Mucosa of descending colon (tissue), 3 donors: ENCODE measurements at regions not wholly inside any gene's neighbourhood (a gene's known extent, or its start where the extent isn't known, plus 50 kb on each side); places are given as distances from the start of the nearest gene placed in this dataset.

Source experiments
- ATAC-seq: fragments of 200-7000 bp; cut with Tn5 transposase; one replicate; pipeline ENCODE4 v1.9.1; 2020; ENCODE audit warnings: mild to moderate bottlenecking, moderate library complexity
- DNase-seq, 3 donors: peaks; one replicate each; pipeline ENCODE4 v3.0.0-alpha.2; 2020
- H3K36me3 ChIP-seq: fragments of 200-600 bp; one replicate; pipeline ENCODE4 v1.8.0; 2021; ENCODE audit warnings: low read depth, mild to moderate bottlenecking
- H3K4me1 ChIP-seq: fragments of 200-600 bp; one replicate; pipeline ENCODE4 v1.8.0; 2021; ENCODE audit warnings: low read depth, mild to moderate bottlenecking
- H3K4me3 ChIP-seq: fragments of 200-600 bp; one replicate; pipeline ENCODE4 v1.8.0; 2021; ENCODE audit warnings: mild to moderate bottlenecking
- H3K9me3 ChIP-seq: fragments of 200-600 bp; one replicate; pipeline ENCODE4 v1.8.0; 2021; ENCODE audit warnings: mild to moderate bottlenecking
- CTCF ChIP-seq: fragments of 200-600 bp; IDR thresholded peaks from one replicate; pipeline ENCODE4 v1.8.0; 2022; ENCODE audit warnings: antibody characterized with exemption, mild to moderate bottlenecking
- intact Hi-C, 2 donors: fragments of 100-400 bp; cut with DNase I in 1 of 2; cut with micrococcal nuclease in 1 of 2; formaldehyde crosslinking; loops; one replicate each; pipeline versions ENCODE4 v1.11.0 to v1.11.1; 2022; cut with DNase I, micrococcal nuclease
- donor health status: DM: no; HTN: no; CAD: no; lungs with moderate emphysema.
- donor health status: DM: no; HTN: no; CAD: no.
- donor health status: DM: no; HTN: yes; CAD: no.

GRCh38 chr12:115172521-115172920 is 488.5 kb upstream of the TBX3 start:
- no peak for TF ChIP-seq CTCF
- Histone ChIP-seq H3K4me1 (no peaks in the 10 kb centered on the region), H3K36me3 (no peaks in the 10 kb centered on the region), H3K4me3 (no peak overlapping the region), H3K9me3 (no peaks in the 10 kb centered on the region)
- DNase-seq (no peak), ATAC-seq (no peak)
- intact Hi-C loops, result no loop called here

- H3K36me3 ChIP-seq, result no peaks in the 10 kb centered on the region
- no peak for DNase-seq
- ATAC-seq, result no peak
- TF ChIP-seq CTCF, result no peak
- H3K9me3 ChIP-seq, result no peaks in the 10 kb centered on the region
- intact Hi-C loops, result no loop called here
- no peaks in the 10 kb centered on the region for H3K4me1 ChIP-seq
- H3K4me3 ChIP-seq, result no peak overlapping the region
These were observed 486.0 kb upstream of the TBX3 start for GRCh38 chr12:115169981-115170380.

GRCh38 chr12:115166698-115167315 is 482.8 kb upstream of the TBX3 start:
- Histone ChIP-seq H3K4me1 (no peaks in the 10 kb centered on the region), H3K9me3 (no peaks in the 10 kb centered on the region), H3K36me3 (no peaks in the 10 kb centered on the region), H3K4me3 (no peak overlapping the region)
- no peak for DNase-seq
- intact Hi-C loops, result no loop called here
- no peak for TF ChIP-seq CTCF
- ATAC-seq, result no peak

- TF ChIP-seq CTCF, result no peak
- Histone ChIP-seq H3K4me1 (no peaks in the 10 kb centered on the region), H3K4me3 (no peak overlapping the region), H3K36me3 (no peaks in the 10 kb centered on the region), H3K9me3 (no peaks in the 10 kb centered on the region)
- no peak for DNase-seq
- no peak for ATAC-seq
- intact Hi-C loops, result no loop called here
These were observed 479.7 kb upstream of the TBX3 start for GRCh38 chr12:115163710-115164109.

- H3K36me3 ChIP-seq, result no peaks in the 10 kb centered on the region
- no peaks in the 10 kb centered on the region for H3K4me1 ChIP-seq
- ATAC-seq (no peak), DNase-seq (no peak)
- intact Hi-C loops, result no loop called here
- TF ChIP-seq CTCF, result no peak
- H3K4me3 ChIP-seq, result no peak overlapping the region
- H3K9me3 ChIP-seq, result no peaks in the 10 kb centered on the region
These were observed 476.5 kb upstream of the TBX3 start for GRCh38 chr12:115160271-115161128.
